Osteocyte (in vitro differentiated cells): ENCODE measurements at regions not wholly inside any gene's neighbourhood (a gene's known extent, or its start where the extent isn't known, plus 50 kb on each side); places are given as distances from the start of the nearest gene placed in this dataset.

Source experiments
- DNase-seq: peaks from one replicate; pipeline ENCODE4 v3.0.0; 2021; ENCODE audit warnings: mixed read lengths; ENCODE audit not compliant: unreplicated experiment; ENCODE audit errors: extremely low spot score
- H3K27ac Mint-ChIP-seq: one replicate; pipeline ENCODE4 v1.8.0; 2021; ENCODE audit warnings: mild to moderate bottlenecking, mixed read lengths; ENCODE audit not compliant: unreplicated experiment
- H3K27me3 Mint-ChIP-seq: one replicate; pipeline ENCODE4 v1.8.0; 2021; ENCODE audit warnings: mixed read lengths; ENCODE audit not compliant: unreplicated experiment
- H3K36me3 Mint-ChIP-seq: one replicate; pipeline ENCODE4 v1.8.0; 2021; ENCODE audit warnings: mixed read lengths; ENCODE audit not compliant: unreplicated experiment
- H3K4me1 Mint-ChIP-seq: one replicate; pipeline ENCODE4 v1.8.0; 2021; ENCODE audit warnings: mixed read lengths; ENCODE audit not compliant: unreplicated experiment
- H3K4me3 Mint-ChIP-seq: one replicate; pipeline ENCODE4 v1.8.0; 2021; ENCODE audit warnings: mild to moderate bottlenecking, moderate library complexity, mixed read lengths; ENCODE audit not compliant: unreplicated experiment
- H3K9me3 Mint-ChIP-seq: one replicate; pipeline ENCODE4 v1.8.0; 2021; ENCODE audit warnings: mixed read lengths; ENCODE audit not compliant: unreplicated experiment
- CTCF ChIP-seq: fragments of 200-600 bp; sonication (generic); IDR thresholded peaks from 2 replicates; pipeline ENCODE4 v1.5.0; 2021; ENCODE audit warnings: antibody characterized with exemption, mild to moderate bottlenecking, moderate library complexity

- no peaks in the 10 kb centered on the region for H3K36me3 Mint-ChIP-seq
- no peak overlapping the region for H3K4me3 Mint-ChIP-seq
- H3K4me1 Mint-ChIP-seq, result no peaks in the 10 kb centered on the region
- no peak for DNase-seq
- TF ChIP-seq CTCF, result no peak
- H3K27me3 Mint-ChIP-seq, result no peaks in the 10 kb centered on the region
- H3K27ac Mint-ChIP-seq, result no peak overlapping the region
- H3K9me3 Mint-ChIP-seq, result peaks cover 17% of the 10 kb centered on the region
Observed at GRCh38 chr17:5913032-5913531, 157.1 kb upstream of the WSCD1 start.

DNA sequence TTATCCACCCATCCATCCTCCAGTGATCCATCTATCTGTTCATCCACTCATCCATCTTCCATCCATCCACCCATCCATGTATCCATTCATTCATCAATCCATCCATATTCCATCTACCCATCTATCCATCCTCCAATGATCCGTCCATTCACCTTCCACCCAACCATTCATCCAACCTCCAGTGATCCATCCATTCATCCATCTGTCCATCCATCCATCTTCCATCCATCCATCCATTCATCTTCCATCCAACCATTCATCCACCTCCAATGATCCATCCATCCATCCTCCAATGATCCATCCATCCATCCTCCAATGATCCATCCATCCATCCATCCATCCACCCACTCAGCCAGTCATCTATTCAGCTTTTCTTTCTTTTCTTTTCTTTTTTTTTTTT is 156.5 kb upstream of the WSCD1 start:
- Mint-ChIP-seq H3K4me1 (no peaks in the 10 kb centered on the region), H3K27ac (no peak overlapping the region), H3K36me3 (no peaks in the 10 kb centered on the region), H3K27me3 (no peaks in the 10 kb centered on the region), H3K9me3 (peaks cover 17% of the 10 kb centered on the region), H3K4me3 (no peak overlapping the region)
- DNase-seq, result no peak
- no peak for TF ChIP-seq CTCF

DNA sequence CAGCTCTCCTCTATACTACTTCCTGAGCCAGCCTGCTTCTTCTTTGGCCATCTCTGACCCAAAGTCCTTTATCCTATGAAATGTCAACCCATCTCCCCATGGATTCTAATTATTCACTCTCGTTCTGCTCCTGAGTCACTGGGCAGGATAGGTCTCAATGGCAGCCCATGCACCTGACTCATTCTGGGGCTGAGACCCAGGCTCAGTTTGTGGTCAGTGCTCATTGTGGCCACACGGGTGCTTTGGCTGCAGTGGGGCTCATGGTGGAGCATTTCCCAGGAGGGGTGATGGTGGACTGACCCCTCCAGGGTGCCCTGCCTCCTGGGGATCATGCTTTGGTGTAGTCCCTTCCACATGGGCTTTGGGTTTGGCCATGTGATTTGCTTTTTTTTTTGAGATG is 154.8 kb upstream of the WSCD1 start:
- no peak for TF ChIP-seq CTCF
- peaks cover 11% of the 10 kb centered on the region for H3K9me3 Mint-ChIP-seq
- H3K27me3 Mint-ChIP-seq, result no peaks in the 10 kb centered on the region
- DNase-seq, result no peak
- no peaks in the 10 kb centered on the region for H3K4me1 Mint-ChIP-seq
- H3K27ac Mint-ChIP-seq, result no peak overlapping the region
- H3K36me3 Mint-ChIP-seq, result no peaks in the 10 kb centered on the region
- no peak overlapping the region for H3K4me3 Mint-ChIP-seq

- no peak for TF ChIP-seq CTCF
- Mint-ChIP-seq H3K27me3 (no peaks in the 10 kb centered on the region), H3K4me3 (no peak overlapping the region), H3K4me1 (no peaks in the 10 kb centered on the region), H3K36me3 (no peaks in the 10 kb centered on the region), H3K27ac (no peak overlapping the region), H3K9me3 (no peaks in the 10 kb centered on the region)
- no peak for DNase-seq
Observed at GRCh38 chr17:5919089-5919488, 151.1 kb upstream of the WSCD1 start.

DNA sequence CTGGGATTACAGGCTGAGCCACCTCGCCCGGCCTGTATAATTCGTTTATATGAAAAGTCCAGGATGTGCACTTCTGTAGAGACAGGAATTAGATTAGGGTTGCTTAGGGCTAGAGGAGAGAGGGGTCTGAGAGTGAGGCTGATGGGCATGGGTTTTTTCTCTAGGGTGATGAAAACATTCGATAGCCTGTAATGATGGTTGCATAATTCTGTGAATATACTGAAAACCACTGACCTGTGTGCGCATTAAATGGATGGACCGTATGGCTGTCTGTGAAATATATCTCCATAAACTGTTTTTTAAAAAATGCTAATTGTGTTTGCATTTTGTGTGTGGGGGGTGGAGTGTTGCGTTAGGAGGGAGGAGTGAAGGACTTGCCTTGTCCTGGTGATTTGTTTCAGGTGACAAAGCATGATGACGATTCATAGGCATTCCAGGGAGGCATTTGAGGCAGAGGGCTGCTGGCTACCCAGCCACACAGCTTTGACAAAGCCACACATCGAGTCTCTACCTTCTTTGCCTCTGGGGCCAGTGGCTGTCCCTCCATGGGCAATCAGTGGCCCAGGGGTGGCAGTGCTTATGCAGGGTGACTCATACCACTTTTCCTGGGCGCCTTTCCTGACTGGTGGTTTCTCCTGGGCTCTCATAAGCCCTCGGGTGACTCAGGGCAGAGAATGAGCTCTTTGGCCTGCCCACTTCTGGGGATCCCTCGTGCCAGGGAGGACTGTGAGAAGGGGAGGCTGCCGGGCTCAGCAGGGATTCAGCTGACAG is 148.5 kb upstream of the WSCD1 start:
- Mint-ChIP-seq H3K27ac (no peak overlapping the region), H3K9me3 (no peaks in the 10 kb centered on the region)

More for the DNA sequence above, 148.5 kb upstream of the WSCD1 start:
- Mint-ChIP-seq H3K36me3 (no peaks in the 10 kb centered on the region), H3K4me3 (no peak overlapping the region), H3K27me3 (no peaks in the 10 kb centered on the region), H3K4me1 (no peaks in the 10 kb centered on the region)
- DNase-seq, result no peak
- no peak for TF ChIP-seq CTCF
